ENCODE measurements at regions not wholly inside any gene's neighbourhood (a gene's known extent, or its start where the extent isn't known, plus 50 kb on each side); places are given as distances from the start of the nearest gene placed in this dataset.

GRCh38 chr4:30396772-30397475 is 323.2 kb upstream of the PCDH7 start:
- H3K27ac ChIP-seq: no peak overlapping the region
- no peak for TF ChIP-seq ZFX (IDR thresholded peaks at IDR 0.05)
- no peak for TF ChIP-seq CTCF (conservative IDR thresholded peaks at IDR 0.05)

- H3K27ac ChIP-seq: no peak overlapping the region
These were observed 320.7 kb upstream of the PCDH7 start for GRCh38 chr4:30399476-30399875.

GRCh38 chr4:30402276-30402675 is 317.9 kb upstream of the PCDH7 start:
- no peak for TF ChIP-seq ZFX (IDR thresholded peaks at IDR 0.05)
- TF ChIP-seq CTCF (conservative IDR thresholded peaks at IDR 0.05): no peak
- H3K27ac ChIP-seq: no peak overlapping the region

More at GRCh38 chr4:30399476-30399875, 320.7 kb upstream of the PCDH7 start:
- no peak for TF ChIP-seq ZFX (IDR thresholded peaks at IDR 0.05)
- TF ChIP-seq CTCF (conservative IDR thresholded peaks at IDR 0.05): no peak

- TF ChIP-seq ZFX (IDR thresholded peaks at IDR 0.05) (no peak), CTCF (conservative IDR thresholded peaks at IDR 0.05) (no peak)
- H3K27ac ChIP-seq: no peak overlapping the region
These were observed 306.3 kb upstream of the PCDH7 start for GRCh38 chr4:30413915-30414314.

GRCh38 chr4:30416547-30416946 is 303.6 kb upstream of the PCDH7 start:
- TF ChIP-seq CTCF (conservative IDR thresholded peaks at IDR 0.05): no peak
- no peak for TF ChIP-seq ZFX (IDR thresholded peaks at IDR 0.05)

GRCh38 chr4:30427932-30428331 is 292.2 kb upstream of the PCDH7 start:
- TF ChIP-seq CTCF (conservative IDR thresholded peaks at IDR 0.05) (no peak), ZFX (IDR thresholded peaks at IDR 0.05) (no peak)
- H3K27ac ChIP-seq: no peak overlapping the region

More at GRCh38 chr4:30416547-30416946, 303.6 kb upstream of the PCDH7 start:
- H3K27ac ChIP-seq: no peak overlapping the region

GRCh38 chr4:30429813-30430761 is 290.1 kb upstream of the PCDH7 start:
- no peak overlapping the region for H3K27ac ChIP-seq
- TF ChIP-seq ZFX (IDR thresholded peaks at IDR 0.05): no peak
- no peak for TF ChIP-seq CTCF (conservative IDR thresholded peaks at IDR 0.05)

All from C4-2B (cell line).